HepG2 (cell line): ENCODE measurements at regions not wholly inside any gene's neighbourhood (a gene's known extent, or its start where the extent isn't known, plus 50 kb on each side); places are given as distances from the start of the nearest gene placed in this dataset.

Source experiments
- ARID2 ChIP-seq: sonication (generic); formaldehyde crosslinking; IDR thresholded peaks from 2 replicates; pipeline ENCODE4 v1.8.1; 2022; ENCODE audit warnings: mild to moderate bottlenecking, missing genetic modification reagents, borderline replicate concordance
- BHLHE40 ChIP-seq: IDR thresholded peaks from 2 replicates; pipeline ENCODE4 v1.6.1; 2011; ENCODE audit warnings: low read length, improper control_type of control experiment
- CENPT ChIP-seq: sonication (generic); formaldehyde crosslinking; IDR thresholded peaks from 2 replicates; pipeline ENCODE4 v1.8.0; 2022; ENCODE audit warnings: low read depth, mild to moderate bottlenecking, moderate library complexity, missing genetic modification reagents
- FIP1L1 ChIP-seq: fragments of 200-400 bp; formaldehyde crosslinking; IDR thresholded peaks from 2 replicates; pipeline ENCODE4 v1.6.1; 2018; ENCODE audit warnings: low read depth, mild to moderate bottlenecking, low read length, moderate library complexity, borderline replicate concordance; ENCODE audit not compliant: insufficient read depth
- GABPA ChIP-seq, 2 experiments: IDR thresholded peaks; 2 replicates each; pipeline ENCODE4 v1.6.1; 2011 to 2016; ENCODE audit warnings: low read depth in 2 of 2, low read length in 1 of 2, missing biosample characterization in 1 of 2, missing genetic modification characterization in 1 of 2
- HNRNPK ChIP-seq: fragments of 200-400 bp; formaldehyde crosslinking; IDR thresholded peaks from 2 replicates; pipeline ENCODE4 v1.6.1; 2018; ENCODE audit warnings: low read length, low read depth, moderate library complexity, mild to moderate bottlenecking; ENCODE audit not compliant: poor library complexity, severe bottlenecking
- MIER3 ChIP-seq: IDR thresholded peaks from 2 replicates; pipeline ENCODE4 v1.6.1; 2016; ENCODE audit warnings: missing compliant biosample characterization, borderline replicate concordance
- MTF2 ChIP-seq: sonication (generic); formaldehyde crosslinking; IDR thresholded peaks from 2 replicates; pipeline ENCODE4 v1.5.0; 2020; ENCODE audit warnings: missing genetic modification reagents, borderline replicate concordance
- NKX3-1 ChIP-seq: sonication (generic); formaldehyde crosslinking; IDR thresholded peaks from 2 replicates; pipeline ENCODE4 v1.5.0; 2020; ENCODE audit warnings: missing genetic modification reagents
- PCBP2 ChIP-seq: fragments of 200-400 bp; formaldehyde crosslinking; optimal IDR thresholded peaks from 2 replicates; pipeline ENCODE3; 2018; ENCODE audit warnings: low read length, low read depth; ENCODE audit not compliant: poor library complexity, severe bottlenecking
- PTBP1 ChIP-seq: fragments of 200-400 bp; formaldehyde crosslinking; IDR thresholded peaks from 2 replicates; pipeline ENCODE4 v1.6.1; 2018; ENCODE audit warnings: low read length, low read depth; ENCODE audit not compliant: poor library complexity, severe bottlenecking
- RBM22 ChIP-seq: fragments of 200-400 bp; formaldehyde crosslinking; optimal IDR thresholded peaks from 2 replicates; pipeline ENCODE3; 2017; ENCODE audit warnings: mild to moderate bottlenecking, low read length, moderate library complexity
- STAT5B ChIP-seq: sonication (generic); formaldehyde crosslinking; IDR thresholded peaks from 2 replicates; pipeline ENCODE4 v1.4.0; 2020; ENCODE audit warnings: missing genetic modification reagents
- TFDP2 ChIP-seq: sonication (generic); formaldehyde crosslinking; IDR thresholded peaks from 2 replicates; pipeline ENCODE4 v1.4.0; 2020; ENCODE audit warnings: missing genetic modification reagents
- THRA ChIP-seq: sonication (generic); formaldehyde crosslinking; IDR thresholded peaks from 2 replicates; pipeline ENCODE4 v1.4.0; 2020; ENCODE audit warnings: missing genetic modification reagents, borderline replicate concordance
- TP53 ChIP-seq: sonication (generic); formaldehyde crosslinking; conservative IDR thresholded peaks from 2 replicates; pipeline ENCODE4 v1.4.0; 2020; ENCODE audit warnings: missing genetic modification reagents
- ZBTB20 ChIP-seq: sonication (generic); formaldehyde crosslinking; IDR thresholded peaks from 2 replicates; pipeline ENCODE4 v1.8.1; 2023; ENCODE audit warnings: missing genetic modification reagents, low read depth, mild to moderate bottlenecking, borderline replicate concordance
- ZKSCAN8 ChIP-seq: IDR thresholded peaks from 2 replicates; pipeline ENCODE4 v1.6.1; 2016; ENCODE audit warnings: borderline replicate concordance, missing genetic modification reagents, missing compliant biosample characterization
- ZNF205 ChIP-seq: IDR thresholded peaks from 2 replicates; pipeline ENCODE4 v1.6.1; 2018; ENCODE audit warnings: missing biosample characterization, missing genetic modification reagents
- ZNF224 ChIP-seq: sonication (generic); formaldehyde crosslinking; IDR thresholded peaks from 2 replicates; pipeline ENCODE4 v1.5.0; 2020; ENCODE audit warnings: mild to moderate bottlenecking, missing genetic modification reagents
- ZNF430 ChIP-seq: sonication (generic); formaldehyde crosslinking; IDR thresholded peaks from 2 replicates; pipeline ENCODE4 v1.9.0; 2021; ENCODE audit warnings: mild to moderate bottlenecking, missing genetic modification reagents
- ZNF839 ChIP-seq: sonication (generic); formaldehyde crosslinking; IDR thresholded peaks from 2 replicates; pipeline ENCODE4 v1.4.0; 2020; ENCODE audit warnings: missing genetic modification reagents, mild to moderate bottlenecking, borderline replicate concordance
- TF ChIP-seq, protein P1 (sequence below): sonication (generic); formaldehyde crosslinking; conservative IDR thresholded peaks from 2 replicates; pipeline ENCODE4 v1.5.0; 2020; ENCODE audit warnings: missing genetic modification reagents
- TF ChIP-seq, protein P2 (sequence below), 2 experiments: fragments of 450-650 bp in 1 of 2; sonication (generic) in 1 of 2; formaldehyde crosslinking; IDR thresholded peaks; 2 replicates each; pipeline versions ENCODE4 v1.5.0 to v1.8.0; 2020 to 2022; ENCODE audit warnings: mild to moderate bottlenecking in 1 of 2, missing genetic modification reagents in 1 of 2

DNA sequence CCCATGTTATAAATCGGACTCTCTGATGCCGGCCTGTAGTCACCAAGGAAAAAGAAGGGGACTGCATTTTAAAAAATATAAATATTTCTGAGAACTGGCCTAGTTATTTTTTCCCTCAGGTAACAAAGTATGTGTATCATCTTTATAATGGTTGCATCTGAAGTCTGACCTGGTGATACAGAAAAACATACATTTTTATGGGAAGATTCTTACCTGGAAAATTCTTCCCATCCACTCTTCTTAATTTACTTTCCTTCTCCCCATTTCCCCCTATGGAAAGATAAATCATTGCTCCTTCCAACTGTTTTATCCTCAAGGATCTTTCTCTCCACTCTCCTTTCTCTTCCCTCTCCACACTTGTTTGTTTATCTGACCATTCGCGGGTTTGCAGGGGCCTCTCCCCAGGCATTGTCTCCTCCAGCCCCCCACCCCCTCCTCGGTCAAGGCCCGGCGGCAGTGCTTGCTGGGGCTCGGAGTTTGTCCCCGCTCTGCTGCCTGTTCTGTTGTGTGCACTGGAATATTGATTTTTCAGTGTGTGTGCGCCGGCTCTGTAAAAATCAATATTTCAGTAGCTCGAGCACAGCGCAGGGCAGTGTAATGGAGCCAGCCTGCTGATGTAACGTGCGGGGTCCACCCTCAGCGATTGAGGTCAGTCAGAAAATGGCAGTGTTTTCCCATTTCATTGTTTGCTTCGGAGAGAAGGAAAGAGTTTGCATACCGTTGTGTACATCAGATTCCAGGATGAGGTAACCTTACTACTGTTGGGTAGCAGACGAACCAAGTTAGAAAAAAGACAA, 199.5 kb upstream of the NFE2L3 start (continued):
- no peak for TF ChIP-seq PTBP1
- no peak; the same call in none of the 2 replicates for TF ChIP-seq TFDP2 (CRISPR knock-in tag)
- 0 out of 2 replicates have a peak, but pooled peaks have one; percentile 16 for TF ChIP-seq STAT5B (CRISPR knock-in tag)
- peak; percentile 68; the same call in 1 of the 2 replicates for TF ChIP-seq BHLHE40
- no peak for TF ChIP-seq RBM22
- TF ChIP-seq MIER3 (CRISPR knock-in tag), result peak; percentile 94; the same call in 1 of the 2 replicates
- no peak for TF ChIP-seq ZNF224 (CRISPR knock-in tag)
- TF ChIP-seq CENPT (CRISPR knock-in tag), result no peak
- TF ChIP-seq THRA (CRISPR knock-in tag), result peak; percentile 83
- TF ChIP-seq ZNF839 (CRISPR knock-in tag), result no peak
- peak; percentile 87; the same call in 1 of the 2 replicates for TF ChIP-seq ZNF430 (CRISPR knock-in tag)
- TF ChIP-seq FIP1L1, result no peak
- TF ChIP-seq HNRNPK, result no peak
- TF ChIP-seq NKX3-1 (CRISPR knock-in tag), result peak; percentile 72; the same call in 1 of the 2 replicates
- TF ChIP-seq, protein P1, sequence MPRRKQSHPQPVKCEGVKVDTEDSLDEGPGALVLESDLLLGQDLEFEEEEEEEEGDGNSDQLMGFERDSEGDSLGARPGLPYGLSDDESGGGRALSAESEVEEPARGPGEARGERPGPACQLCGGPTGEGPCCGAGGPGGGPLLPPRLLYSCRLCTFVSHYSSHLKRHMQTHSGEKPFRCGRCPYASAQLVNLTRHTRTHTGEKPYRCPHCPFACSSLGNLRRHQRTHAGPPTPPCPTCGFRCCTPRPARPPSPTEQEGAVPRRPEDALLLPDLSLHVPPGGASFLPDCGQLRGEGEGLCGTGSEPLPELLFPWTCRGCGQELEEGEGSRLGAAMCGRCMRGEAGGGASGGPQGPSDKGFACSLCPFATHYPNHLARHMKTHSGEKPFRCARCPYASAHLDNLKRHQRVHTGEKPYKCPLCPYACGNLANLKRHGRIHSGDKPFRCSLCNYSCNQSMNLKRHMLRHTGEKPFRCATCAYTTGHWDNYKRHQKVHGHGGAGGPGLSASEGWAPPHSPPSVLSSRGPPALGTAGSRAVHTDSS, result no peak
- TF ChIP-seq ARID2, result peak; percentile 83; the same call in 1 of the 2 replicates
- peak; percentile 86 for TF ChIP-seq ZNF205 (CRISPR knock-in tag)
- peak; percentile 91 for TF ChIP-seq ZKSCAN8 (CRISPR knock-in tag)
- peak; percentile 68; the same call in 1 of the 2 replicates for TF ChIP-seq TP53 (CRISPR knock-in tag)
- peak; percentile 74; the same call in 1 of the 2 replicates for TF ChIP-seq ZBTB20 (CRISPR knock-in tag)
- TF ChIP-seq PCBP2, result no peak
- TF ChIP-seq, protein P2, sequence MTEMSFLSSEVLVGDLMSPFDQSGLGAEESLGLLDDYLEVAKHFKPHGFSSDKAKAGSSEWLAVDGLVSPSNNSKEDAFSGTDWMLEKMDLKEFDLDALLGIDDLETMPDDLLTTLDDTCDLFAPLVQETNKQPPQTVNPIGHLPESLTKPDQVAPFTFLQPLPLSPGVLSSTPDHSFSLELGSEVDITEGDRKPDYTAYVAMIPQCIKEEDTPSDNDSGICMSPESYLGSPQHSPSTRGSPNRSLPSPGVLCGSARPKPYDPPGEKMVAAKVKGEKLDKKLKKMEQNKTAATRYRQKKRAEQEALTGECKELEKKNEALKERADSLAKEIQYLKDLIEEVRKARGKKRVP (CRISPR knock-in tag; IDR thresholded peaks at IDR 0.05), result peak; percentile 64 to 99; a peak in 2 of 4 replicates
- no peak for TF ChIP-seq GABPA (IDR thresholded peaks at IDR 0.05; ENCODE audit: low read depth, low read length)
- TF ChIP-seq GABPA (CRISPR knock-in tag; IDR thresholded peaks at IDR 0.05; ENCODE audit: low read depth), result peak; percentile 68
- TF ChIP-seq MTF2 (CRISPR knock-in tag), result peak; percentile 67; the same call in 1 of the 2 replicates
